HG02870 (cell line): ENCODE measurements at regions not wholly inside any gene's neighbourhood (a gene's known extent, or its start where the extent isn't known, plus 50 kb on each side); places are given as distances from the start of the nearest gene placed in this dataset.

Source experiments
- ATAC-seq: cut with Tn5 transposase; IDR thresholded peaks from one replicate; pipeline ENCODE4 v1.9.1; 2021; ENCODE audit warnings: mild to moderate bottlenecking, moderate library complexity; ENCODE audit not compliant: unreplicated experiment

DNA sequence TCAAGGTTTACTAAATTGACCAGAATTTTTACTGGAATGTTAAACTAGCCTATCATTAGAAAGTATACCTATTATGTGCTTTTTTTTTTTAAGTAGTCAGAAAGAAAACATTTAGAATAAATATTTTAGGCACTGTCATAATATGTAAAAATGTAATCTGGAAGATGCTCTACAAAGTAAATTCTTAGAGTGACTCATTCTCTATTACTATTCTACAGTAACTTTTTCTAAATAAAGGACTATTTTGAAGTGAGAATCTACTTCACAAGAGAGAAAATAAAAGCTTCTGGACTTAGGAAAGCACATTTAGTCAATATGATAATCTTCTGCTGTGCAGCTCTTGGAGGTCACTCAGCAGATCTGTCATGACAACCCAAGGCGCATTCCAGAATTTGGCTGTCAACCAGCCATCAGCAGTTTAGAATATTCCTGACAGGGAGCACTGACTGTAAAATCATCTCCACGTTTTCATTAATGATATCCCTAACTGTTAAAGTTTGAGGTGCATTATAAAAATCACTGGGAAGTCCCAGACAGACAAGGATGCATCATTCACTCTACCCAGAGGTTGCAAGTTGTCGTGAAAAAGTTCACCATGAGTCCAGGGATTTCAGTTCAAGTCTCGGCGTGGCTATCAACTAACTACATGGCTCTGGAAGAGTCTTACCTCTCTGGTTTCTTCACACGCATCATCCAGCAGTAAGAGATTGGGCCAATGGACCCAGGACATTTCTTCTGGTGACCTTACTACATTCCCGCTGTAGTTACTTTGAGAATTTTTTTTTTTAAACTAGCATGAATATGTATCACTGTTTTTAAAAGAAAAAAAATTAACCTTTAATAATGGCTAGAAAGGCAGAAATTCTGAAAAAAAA lies 374.9 kb downstream of the GJA1 start:
- no peak for ATAC-seq

DNA sequence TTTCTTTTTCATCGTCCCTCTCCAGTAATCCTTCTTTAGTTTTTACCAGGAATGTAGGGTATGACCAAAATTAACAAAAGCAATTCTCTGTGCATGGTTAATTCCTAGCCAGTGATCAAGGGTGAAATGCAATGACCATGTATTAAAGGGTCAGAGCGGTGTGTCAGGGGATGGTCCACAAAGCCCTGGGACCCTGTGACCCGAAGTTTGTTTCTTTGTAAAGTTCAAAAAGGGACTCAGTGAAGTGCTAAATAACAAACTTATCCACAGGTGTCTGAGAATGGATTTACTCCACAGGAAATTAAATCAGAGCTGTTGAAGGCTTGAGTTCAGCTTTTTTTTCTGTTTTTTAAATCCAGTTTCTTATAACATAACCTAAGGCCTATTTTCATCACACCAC lies 375.7 kb downstream of the GJA1 start:
- no peak for ATAC-seq

DNA sequence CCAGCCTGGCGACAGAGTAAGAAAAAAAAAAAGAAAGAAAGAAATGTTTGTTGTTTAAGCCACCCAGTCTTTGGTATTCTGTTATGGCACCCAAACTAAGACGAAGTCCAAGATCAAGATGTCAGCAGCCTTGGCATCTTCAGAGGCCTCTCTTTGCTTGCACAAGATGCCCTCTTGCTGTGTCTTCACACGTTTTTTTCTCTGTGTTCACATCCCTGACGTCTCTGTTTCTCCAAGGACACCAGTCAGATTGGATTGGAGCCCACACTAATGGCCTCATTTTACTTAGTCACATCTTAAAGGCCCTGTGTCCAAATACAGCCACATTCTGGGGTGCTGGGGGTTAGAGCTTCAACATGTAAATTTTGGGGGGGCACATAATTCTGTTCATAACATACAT lies 380.9 kb downstream of the GJA1 start:
- ATAC-seq: no peak

DNA sequence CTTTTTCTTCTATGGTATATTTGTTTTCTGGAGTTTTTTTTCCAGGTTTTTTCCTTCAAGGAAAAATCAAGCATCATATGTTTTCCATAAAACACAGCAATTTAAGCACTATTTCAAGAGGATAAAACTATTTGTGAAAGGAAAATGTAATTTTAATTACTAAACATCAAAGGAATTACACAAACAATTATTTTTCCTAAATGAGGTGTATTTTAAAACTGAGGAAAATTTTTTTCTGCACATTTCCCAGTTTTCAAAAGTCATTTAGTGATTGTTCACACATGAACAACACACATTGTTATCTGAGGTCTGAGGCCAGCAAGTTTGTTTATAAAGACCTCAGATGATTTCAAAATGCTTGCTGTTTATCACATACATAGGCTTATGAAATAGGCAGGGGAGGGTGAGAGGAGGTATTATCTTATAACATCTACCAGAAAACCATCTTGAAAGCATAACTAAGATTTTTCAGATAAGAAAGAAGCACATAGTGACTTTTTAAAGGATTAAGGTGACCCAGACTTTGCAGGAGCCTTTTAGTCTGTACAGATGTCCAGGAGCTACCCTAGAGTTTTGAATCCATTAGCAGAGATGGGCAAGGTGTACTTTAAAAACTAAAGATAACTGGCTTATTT lies 381.6 kb downstream of the GJA1 start:
- no peak for ATAC-seq

DNA sequence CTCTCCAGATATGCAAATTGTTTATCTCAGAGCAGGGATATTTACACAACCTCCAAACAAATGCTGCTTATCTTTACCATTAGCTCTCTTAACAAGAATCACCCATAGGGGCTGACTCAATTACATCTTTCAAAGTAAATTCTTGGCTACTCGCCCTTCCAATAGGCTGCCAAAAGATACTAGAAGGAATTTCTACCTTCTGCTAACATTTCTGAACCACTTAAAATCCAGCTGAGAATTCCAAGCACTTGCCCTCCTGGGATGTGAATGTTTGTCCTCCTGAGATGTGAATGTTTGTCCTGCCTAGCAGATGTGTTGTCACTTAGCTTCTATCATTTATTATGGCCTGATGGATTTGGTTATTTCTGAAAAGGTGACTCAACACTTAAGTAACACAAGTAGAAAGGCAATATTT lies 388.0 kb downstream of the GJA1 start:
- ATAC-seq: no peak

DNA sequence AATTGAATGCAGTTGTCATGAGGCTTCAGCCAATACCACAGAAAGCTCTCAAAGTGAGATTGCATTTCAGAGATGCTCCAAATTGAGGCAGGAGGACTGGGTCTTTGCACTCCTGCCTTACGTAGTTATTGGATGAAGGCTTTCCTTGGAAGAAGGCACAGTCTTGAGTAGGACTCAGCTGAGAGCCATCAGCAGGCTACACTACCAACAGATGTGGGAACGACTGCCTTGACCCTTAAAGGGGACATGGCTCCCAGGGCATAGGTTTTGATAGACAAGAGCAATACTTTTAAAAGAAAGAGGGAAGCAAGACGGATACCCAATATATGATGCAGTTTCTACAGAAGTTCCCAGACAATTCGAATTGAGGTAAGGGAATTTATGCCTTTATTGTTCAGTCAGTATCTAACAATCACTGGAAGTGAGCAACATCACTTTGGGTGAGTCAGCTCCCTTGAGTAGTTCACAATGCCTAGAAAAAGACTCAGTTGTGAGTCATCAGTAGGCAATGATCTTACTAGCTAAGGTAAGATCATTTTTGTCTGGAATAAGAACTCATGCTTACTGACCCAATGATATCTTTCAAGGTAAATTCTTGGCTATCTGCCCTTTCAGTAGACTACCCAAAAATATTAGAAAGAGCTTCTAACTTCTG lies 390.8 kb downstream of the GJA1 start:
- no peak for ATAC-seq

DNA sequence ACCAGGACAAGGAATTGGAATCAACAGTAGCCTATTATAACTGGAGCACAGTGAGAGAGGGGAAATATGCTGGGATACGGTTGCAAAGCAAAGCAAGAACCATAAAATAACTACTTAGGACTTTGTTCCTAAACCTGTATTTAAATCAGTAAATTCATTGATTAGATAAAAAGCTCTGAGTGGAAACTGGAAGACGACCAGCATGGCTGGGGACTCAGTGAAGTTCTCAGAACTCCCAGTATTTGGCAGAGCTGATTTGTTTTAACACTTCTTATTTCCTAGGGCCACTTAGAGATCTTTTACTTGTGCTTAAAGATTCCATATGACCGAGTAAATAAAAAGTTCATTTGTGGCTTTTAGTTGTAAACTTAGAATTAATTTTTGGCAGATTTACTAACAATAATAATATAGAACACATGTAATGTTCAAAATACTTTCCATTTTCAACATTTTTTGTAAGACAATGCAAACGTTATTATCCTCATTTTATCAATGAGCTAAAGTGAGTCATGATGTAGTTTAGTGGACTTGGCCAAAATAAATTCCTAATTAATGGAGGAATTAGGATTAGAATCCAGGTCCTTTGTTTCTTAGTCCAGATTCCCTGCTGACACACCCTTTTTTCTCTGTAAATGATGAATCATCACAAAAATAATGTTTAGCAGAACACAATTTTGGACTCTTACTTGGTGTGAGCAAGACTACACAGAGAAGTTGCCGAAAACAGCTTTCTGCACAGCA lies 392.9 kb downstream of the GJA1 start:
- ATAC-seq: no peak

DNA sequence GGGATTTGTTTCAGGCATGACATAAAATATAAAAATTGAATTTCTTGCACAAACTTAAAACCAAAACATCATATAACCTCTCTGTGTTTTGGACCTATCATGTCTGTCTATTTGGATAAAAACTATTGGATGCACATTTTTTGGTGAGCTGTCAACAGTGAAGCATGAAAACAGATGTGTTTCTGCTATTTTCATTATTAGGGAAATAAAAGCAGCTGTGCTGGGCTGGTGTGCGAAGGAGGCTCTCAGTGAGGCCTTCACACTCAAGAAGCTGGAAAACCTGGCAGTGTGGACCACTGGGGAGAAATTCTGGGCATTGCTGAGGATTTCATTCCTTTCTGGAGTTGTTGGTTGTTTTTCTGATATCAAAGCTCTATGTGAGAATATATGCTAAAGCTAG lies 395.3 kb downstream of the GJA1 start:
- ATAC-seq: no peak

DNA sequence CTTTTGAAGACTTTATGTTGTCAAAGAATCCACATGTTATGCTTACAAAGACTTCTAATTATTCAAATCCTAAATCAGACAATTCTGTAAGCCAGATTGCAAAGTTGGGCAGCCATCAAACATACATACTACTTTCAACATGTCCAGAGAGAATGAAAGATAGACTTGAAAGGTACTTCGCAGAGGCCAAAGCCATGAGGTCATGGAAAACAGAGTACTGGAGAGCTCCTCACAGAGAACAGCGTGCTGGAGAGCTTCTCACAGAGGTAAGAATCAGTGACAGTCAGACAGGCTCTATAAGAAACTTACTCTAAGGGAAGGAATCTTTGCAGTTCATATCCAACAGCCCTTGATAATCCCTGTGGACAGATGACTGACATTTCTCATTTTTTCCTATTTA lies 400.2 kb downstream of the GJA1 start:
- ATAC-seq: no peak

DNA sequence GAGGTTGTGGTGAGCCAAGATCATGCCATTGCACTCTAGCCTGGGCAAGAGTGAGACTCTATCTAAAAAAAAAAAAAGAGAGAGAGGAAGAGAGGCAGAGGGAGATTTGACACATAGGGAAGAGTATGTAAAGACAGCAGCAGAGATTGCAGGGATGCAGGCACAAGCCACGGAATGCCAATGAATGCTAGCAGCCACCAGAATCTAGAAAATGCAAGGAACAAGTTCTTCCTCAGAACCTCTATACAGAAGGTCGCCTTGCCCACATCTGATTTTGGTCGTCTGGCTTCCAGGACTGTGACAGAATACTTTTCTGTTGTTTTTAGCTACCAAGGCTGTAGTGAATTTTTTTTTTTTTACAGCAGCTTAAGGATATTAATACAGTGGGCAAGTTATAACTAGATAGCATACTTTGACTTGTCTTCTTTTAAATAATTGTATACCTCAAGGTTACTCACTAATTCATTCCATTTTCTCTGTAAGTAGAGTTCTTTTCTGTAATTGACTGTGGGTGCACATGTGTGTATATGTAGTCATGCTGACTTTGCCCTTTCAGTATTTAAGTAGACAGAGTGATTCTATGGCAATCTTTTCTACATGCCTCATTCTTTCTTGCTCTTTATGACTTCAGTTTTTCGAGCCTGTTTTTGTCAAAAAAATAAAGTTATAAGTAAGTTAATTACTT lies 402.2 kb downstream of the GJA1 start:
- ATAC-seq: no peak

DNA sequence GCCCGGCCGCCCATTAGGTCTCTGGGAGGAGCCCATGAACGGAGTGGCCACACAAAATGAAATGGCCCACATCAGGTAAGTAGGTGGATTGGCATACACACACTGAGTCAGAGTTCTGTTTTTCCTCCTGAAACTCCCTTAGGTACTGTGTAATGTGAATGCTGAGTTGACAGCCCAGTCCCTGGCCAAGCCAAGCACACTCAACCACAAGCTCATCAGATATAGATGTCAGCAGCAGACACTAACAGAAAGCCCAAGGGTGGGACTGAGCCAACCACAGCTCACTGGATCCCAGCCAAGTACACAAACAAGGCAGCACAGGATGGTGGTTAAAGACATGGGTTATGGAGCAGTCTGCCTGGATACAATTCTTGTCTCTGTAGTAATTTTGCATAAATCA lies 403.4 kb downstream of the GJA1 start:
- no peak for ATAC-seq

DNA sequence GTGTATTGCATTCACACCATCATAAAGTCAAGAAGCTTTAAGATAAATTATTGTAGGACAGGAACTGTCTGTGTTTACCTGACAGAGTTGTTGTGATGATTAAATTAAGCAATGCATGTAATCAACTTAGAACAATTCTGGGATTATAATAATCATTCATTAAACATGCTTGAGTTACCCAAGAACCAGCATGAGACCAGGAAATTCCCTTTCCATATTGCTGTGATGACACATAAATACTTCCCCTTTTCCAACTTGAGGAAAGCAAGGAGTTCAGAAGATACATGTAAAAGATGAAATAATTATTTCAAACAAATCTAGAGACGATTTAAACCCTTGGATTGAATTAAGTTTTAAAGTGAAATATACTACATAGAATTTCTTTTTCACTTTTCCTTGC lies 404.4 kb downstream of the GJA1 start:
- ATAC-seq: no peak

DNA sequence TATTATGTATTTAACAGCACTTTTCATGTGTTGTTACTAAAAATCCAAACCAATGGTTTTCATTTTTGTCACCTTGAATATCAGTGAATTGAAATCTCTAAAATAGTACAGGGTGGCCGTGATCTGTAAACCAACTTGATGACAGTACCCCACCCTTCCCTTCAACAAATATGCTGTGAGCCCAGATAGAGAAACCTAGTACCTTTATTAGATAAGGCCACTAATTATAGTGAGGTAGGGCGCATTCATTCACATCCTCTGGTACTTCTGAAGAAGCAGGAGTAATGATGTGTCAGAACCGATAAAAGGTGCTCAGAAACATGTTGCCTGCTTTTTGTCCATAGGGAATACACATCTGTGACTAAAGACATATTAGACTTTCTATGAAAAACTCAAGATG lies 409.5 kb downstream of the GJA1 start:
- ATAC-seq: no peak

DNA sequence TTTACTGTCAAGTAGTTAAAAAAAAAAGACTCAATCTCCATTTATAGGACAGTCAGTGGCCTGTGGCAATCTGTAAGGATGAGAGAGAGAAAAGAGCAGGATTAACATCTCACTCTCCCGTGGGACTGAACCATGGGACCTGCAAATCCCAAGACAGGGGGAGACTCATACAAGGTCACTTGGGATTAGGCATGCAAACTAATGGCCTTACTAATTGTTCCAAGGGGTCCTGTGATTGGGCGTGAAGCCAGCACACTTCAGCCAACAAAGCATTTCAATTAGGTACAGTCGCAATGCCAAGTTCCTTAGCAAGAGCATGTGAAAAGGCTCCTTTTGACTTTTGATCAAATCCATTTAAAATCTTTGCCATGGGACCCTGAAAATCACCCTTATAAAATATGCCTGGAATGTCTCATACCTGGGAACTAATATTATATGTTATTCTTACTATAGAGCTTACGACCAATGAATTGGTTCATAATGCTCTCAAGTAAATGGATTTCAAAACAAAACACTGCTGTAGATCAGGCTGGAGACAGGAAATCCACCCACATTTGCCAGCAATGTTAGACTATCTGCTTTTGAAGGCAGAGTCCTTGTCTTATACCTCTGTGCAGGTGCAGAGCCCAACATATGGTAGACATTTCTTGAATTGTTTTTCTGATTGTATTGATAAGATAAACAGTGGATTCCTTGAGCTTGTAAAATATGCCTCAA lies 412.5 kb downstream of the GJA1 start:
- ATAC-seq: no peak

DNA sequence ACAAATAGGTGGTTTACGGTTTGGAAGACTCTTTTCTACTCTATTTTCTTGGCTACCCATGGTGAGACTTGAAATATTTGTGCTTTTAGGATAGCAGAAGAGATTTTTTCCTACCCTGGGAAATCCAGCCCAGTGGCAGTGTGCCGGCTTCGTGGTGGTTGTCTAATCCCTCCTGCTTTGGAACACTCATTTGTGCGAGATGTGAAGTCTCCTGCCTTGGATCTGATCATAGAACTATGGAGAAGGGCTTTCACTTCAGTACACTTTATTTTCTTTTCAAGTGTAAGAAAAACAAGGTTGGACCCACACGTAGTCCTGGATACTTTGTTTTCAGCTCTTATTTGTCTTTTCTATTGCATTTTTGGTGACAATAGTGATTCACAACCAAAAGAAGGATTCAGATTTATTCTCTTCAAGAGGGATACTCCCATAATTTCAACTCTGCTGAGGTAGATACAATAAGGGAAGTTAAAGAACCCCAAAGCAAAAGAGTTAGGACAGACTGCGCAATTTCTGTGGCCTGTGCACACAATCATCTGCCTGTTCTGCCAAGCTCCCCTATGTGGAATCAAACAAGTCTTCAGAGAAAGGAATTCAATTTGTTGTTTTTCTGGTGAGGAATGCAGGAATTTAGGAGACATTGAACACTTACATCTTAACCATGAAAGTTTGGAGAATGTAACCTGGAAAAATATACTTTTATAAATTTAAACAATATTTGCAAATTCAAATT lies 413.2 kb downstream of the GJA1 start:
- no peak for ATAC-seq

DNA sequence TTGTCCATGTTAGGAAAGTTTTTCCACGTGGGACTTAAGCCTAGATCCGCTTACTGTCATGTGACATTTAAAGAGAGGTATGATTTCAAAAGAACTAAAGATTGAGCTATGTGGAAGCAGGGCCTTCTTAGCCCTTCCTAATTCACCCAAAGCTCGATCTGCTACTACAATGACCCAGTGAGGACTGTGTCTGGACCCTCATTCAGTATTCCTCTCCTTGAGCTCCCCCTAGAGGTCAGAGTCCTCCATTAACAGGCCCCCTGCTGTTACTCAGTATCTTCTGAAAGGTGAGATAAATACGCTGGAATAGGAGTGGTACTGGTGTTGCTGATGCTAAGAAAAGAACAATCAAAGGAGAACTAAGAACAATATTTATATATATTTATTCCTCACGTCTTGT lies 414.0 kb downstream of the GJA1 start:
- ATAC-seq: peak; percentile 92

DNA sequence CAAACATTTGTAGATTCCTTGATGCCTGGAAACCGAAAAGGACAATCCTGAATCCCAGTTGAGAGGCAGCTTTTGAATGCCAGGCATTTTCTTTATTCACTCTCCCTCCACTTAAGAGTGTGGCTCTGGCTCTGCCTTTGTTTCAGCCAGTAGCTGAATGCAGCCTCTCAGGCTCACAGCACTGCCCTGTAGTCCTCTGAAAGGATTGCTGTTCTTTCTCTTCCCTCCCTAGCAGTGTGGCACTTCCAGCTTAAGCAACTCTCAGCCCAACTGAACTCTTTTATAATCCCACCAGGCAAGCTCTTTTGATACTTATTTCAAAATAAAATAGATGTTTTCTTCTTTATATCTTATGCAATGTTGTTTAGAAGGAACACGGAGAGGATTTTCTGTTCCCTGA lies 415.6 kb downstream of the GJA1 start:
- no peak for ATAC-seq

DNA sequence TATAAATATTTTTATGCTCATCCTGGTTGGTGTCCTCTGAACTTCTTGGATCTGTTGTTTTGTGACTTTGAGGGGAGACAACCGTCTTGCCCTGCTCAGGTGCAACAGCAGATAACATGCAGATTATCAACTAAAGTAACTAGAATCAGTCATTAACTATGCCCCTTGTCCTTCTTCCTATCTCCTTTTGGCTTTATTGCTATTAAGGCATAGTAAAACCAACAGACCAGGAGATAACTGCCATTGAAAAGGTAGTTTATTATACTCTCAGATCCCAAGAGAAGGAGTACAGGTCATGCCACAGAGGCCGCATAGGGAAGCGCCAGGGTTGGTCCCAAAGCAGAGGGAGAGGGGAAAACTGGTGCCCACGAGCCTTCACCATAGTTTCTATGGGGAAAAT lies 418.2 kb downstream of the GJA1 start:
- no peak for ATAC-seq

DNA sequence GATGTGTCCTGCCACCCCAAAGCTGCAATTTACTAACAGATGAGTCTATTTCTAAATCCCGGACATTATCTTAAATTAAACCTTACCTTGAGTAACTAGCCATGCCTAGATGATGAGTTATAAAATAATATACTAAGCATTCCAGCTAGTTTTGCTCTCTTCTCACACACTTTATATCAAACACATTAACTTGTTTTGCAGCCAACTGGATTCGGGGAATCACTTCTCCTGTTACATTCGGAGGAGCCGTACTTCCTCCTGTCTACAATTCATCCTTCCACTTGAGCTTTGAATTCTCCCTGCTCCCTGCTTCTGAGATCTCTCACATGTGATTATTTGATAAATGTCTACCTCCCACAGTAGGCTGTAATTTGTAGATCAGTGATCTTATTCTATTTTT lies 420.1 kb downstream of the GJA1 start:
- no peak for ATAC-seq

DNA sequence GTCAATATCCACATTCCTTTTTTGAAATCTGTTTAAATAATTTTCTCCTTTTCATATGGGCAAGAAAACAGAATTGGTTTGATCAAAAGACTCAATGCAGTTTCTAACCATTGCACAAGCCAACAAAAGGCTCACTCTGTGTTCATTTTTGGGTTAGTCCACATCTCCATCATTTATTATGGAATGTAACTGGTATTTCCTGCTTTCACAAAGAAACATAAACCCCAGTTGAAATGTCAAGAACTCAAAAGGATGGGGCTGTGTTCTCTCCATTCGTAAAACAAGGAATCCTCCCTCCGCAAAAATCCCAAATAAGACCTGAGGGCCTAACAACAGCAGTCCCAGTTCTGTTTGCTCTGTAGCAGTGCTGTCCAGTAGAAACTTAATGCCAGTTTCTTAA lies 420.9 kb downstream of the GJA1 start:
- no peak for ATAC-seq
